ENCODE measurements at regions not wholly inside any gene's neighbourhood (a gene's known extent, or its start where the extent isn't known, plus 50 kb on each side); places are given as distances from the start of the nearest gene placed in this dataset.

- DNase-seq (ENCODE audit: low read depth), result no peak
Measured at GRCh38 chr18:60775978-60776377, 403.4 kb upstream of the MC4R start.

GRCh38 chr18:60784161-60784560, 411.6 kb upstream of the MC4R start:
- DNase-seq (ENCODE audit: low read depth), result no peak

- no peak for DNase-seq (ENCODE audit: low read depth)
Measured at GRCh38 chr18:60794802-60795201, 422.2 kb upstream of the MC4R start.

- DNase-seq (ENCODE audit: low read depth), result no peak
Measured at GRCh38 chr18:60804415-60804814, 431.8 kb upstream of the MC4R start.

GRCh38 chr18:60809937-60810336, 437.4 kb upstream of the MC4R start:
- no peak for DNase-seq (ENCODE audit: low read depth)

GRCh38 chr18:60812921-60813320, 440.3 kb upstream of the MC4R start:
- DNase-seq (ENCODE audit: low read depth), result no peak

- no peak for DNase-seq (ENCODE audit: low read depth)
Measured at GRCh38 chr18:60826346-60826745, 453.8 kb upstream of the MC4R start.

GRCh38 chr18:60831971-60832370, 459.4 kb upstream of the MC4R start:
- DNase-seq (ENCODE audit: low read depth), result no peak

GRCh38 chr18:60838677-60839076, 466.1 kb upstream of the MC4R start:
- DNase-seq (ENCODE audit: low read depth), result no peak

- DNase-seq (ENCODE audit: low read depth), result no peak
Measured at GRCh38 chr18:60846396-60846795, 473.8 kb upstream of the MC4R start.

GRCh38 chr18:60847517-60847916, 474.9 kb upstream of the MC4R start:
- DNase-seq (ENCODE audit: low read depth), result no peak

- no peak for DNase-seq (ENCODE audit: low read depth)
Measured at GRCh38 chr18:60861575-60861974, 471.7 kb upstream of the CDH20 start.

- no peak for DNase-seq (ENCODE audit: low read depth)
Measured at GRCh38 chr18:60862988-60863387, 470.2 kb upstream of the CDH20 start.

- no peak for DNase-seq (ENCODE audit: low read depth)
Measured at GRCh38 chr18:60865801-60866200, 467.4 kb upstream of the CDH20 start.

- no peak for DNase-seq (ENCODE audit: low read depth)
Measured at GRCh38 chr18:60870261-60871153, 462.7 kb upstream of the CDH20 start.

- no peak for DNase-seq (ENCODE audit: low read depth)
Measured at GRCh38 chr18:60872434-60872833, 460.8 kb upstream of the CDH20 start.

GRCh38 chr18:60873708-60874107, 459.5 kb upstream of the CDH20 start:
- DNase-seq (ENCODE audit: low read depth), result no peak

GRCh38 chr18:60875957-60876507, 457.2 kb upstream of the CDH20 start:
- no peak for DNase-seq (ENCODE audit: low read depth)

- no peak for DNase-seq (ENCODE audit: low read depth)
Measured at GRCh38 chr18:60880184-60880583, 453.0 kb upstream of the CDH20 start.

GRCh38 chr18:60883587-60883986, 449.6 kb upstream of the CDH20 start:
- no peak for DNase-seq (ENCODE audit: low read depth)

GRCh38 chr18:60888071-60888624, 445.1 kb upstream of the CDH20 start:
- DNase-seq (ENCODE audit: low read depth), result no peak

- DNase-seq (ENCODE audit: low read depth), result no peak
Measured at GRCh38 chr18:60889442-60889841, 443.8 kb upstream of the CDH20 start.

- DNase-seq (ENCODE audit: low read depth), result no peak
Measured at GRCh38 chr18:60891936-60892335, 441.3 kb upstream of the CDH20 start.
